Breast epithelium (tissue), 3 donors: ENCODE measurements at regions not wholly inside any gene's neighbourhood (a gene's known extent, or its start where the extent isn't known, plus 50 kb on each side); places are given as distances from the start of the nearest gene placed in this dataset.

Source experiments
- CTCF ChIP-seq, 3 donors: fragments of 450-650 bp; IDR thresholded peaks; one replicate each; pipeline ENCODE4 v1.5.1; 2016 to 2017; ENCODE audit warnings: antibody characterized with exemption in 3 of 3, mild to moderate bottlenecking in 3 of 3, moderate library complexity in 3 of 3
- POLR2AphosphoS5 ChIP-seq, 3 donors: sonication (generic); formaldehyde crosslinking; IDR thresholded peaks; one replicate each; pipeline ENCODE4 v1.6.1; 2017; ENCODE audit warnings: antibody characterized with exemption in 3 of 3

DNA sequence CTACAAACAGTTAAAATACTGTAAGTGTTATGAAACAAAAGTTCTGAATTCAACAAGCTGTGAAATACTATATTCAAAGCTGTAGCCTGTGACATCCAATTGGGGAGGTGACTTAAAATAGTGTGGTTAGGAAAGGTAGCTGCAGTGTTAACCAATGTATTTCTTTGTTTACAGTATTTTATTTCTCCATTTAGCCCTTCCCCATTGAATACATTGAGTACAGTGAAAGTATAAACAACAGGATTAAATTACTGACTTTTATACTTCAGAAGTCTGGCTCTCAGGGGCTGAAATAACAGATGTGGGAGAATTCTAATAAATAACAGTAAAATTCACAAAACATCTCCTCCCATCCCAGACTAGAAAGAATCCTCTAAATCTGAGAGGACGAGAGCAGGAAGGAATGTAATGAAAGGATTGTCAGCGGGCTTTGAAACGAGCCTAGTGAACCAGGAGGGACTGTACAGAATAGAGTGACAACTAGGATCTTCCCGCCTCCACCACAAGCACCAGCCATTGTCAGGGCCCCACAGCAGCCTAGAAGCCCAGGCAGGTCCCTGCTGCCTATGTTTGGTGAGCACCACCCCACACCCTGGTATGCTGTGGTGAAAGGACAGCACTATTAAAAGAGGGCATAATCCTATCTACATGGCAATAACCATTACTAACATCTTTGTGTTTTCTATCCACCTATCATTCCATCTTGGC lies 73.7 kb downstream of the SPCS3 start:
- TF ChIP-seq POLR2AphosphoS5 (IDR thresholded peaks at IDR 0.05), result no peak
- no peak for TF ChIP-seq CTCF (IDR thresholded peaks at IDR 0.05)
